ENCODE measurements at regions not wholly inside any gene's neighbourhood (a gene's known extent, or its start where the extent isn't known, plus 50 kb on each side); places are given as distances from the start of the nearest gene placed in this dataset.

DNA sequence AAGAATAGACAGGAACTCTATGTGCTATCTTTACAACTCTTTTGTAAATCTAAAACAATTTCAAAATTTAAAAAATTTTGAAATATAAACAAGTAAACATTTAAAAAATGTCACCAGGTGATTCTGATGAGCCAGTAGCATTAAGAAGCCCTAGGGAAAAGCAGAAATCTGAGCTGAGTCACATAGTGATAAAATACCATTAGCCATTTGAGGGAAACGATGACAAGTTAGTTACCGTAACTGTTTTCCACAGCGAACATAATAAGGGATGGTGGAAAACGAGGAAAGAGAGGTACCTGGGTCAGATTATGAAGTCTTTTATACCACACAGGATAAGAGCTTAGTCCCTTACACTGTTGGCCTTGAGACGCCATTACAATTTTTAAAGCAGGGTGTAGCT, 55.5 kb downstream of the PRR15 start:
- H3K4me2 ChIP-seq (ENCODE audit: low read depth, low read length), result no peak overlapping the region
- intact Hi-C loops (cut with micrococcal nuclease) (no loop called here), in situ Hi-C loops (cut with MboI; ENCODE audit: low sequenced_read_pairs) (no loop called here), dilution Hi-C loops (cut with HindIII; ENCODE audit: low sequenced_read_pairs, unreplicated experiment) (no loop called here)
- 0 out of 2 replicates have a peak, but pooled peaks cover 1% of the 10 kb centered on the region for H3K4me1 ChIP-seq (ENCODE audit: control insufficient read depth, insufficient read depth, low read length)
- no peak overlapping the region for H3K14ac ChIP-seq (replicated peaks; ENCODE audit: low read depth, low read length)
- TF ChIP-seq SMC3 (IDR thresholded peaks at IDR 0.05; ENCODE audit: low read depth, low read length) (no peak), CEBPB (IDR thresholded peaks at IDR 0.05; ENCODE audit: low read depth, low read length) (no peak), MAZ (IDR thresholded peaks at IDR 0.05; ENCODE audit: borderline replicate concordance, low read depth, low read length) (no peak), NFE2L2 (IDR thresholded peaks at IDR 0.05; ENCODE audit: low read depth, low read length) (no peak), POLR2A (IDR thresholded peaks at IDR 0.05; ENCODE audit: low read depth, low read length) (no peak), FOS (IDR thresholded peaks at IDR 0.05; ENCODE audit: low read depth, low read length) (no peak), RAD21 (IDR thresholded peaks at IDR 0.05; ENCODE audit: low read length) (no peak), MXI1 (IDR thresholded peaks at IDR 0.05; ENCODE audit: borderline replicate concordance, low read depth, low read length) (no peak), RFX5 (IDR thresholded peaks at IDR 0.05; ENCODE audit: low read depth, low read length) (no peak), MAFK (IDR thresholded peaks at IDR 0.05; ENCODE audit: low read depth, low read length) (no peak)
- TF ChIP-seq, protein P1, sequence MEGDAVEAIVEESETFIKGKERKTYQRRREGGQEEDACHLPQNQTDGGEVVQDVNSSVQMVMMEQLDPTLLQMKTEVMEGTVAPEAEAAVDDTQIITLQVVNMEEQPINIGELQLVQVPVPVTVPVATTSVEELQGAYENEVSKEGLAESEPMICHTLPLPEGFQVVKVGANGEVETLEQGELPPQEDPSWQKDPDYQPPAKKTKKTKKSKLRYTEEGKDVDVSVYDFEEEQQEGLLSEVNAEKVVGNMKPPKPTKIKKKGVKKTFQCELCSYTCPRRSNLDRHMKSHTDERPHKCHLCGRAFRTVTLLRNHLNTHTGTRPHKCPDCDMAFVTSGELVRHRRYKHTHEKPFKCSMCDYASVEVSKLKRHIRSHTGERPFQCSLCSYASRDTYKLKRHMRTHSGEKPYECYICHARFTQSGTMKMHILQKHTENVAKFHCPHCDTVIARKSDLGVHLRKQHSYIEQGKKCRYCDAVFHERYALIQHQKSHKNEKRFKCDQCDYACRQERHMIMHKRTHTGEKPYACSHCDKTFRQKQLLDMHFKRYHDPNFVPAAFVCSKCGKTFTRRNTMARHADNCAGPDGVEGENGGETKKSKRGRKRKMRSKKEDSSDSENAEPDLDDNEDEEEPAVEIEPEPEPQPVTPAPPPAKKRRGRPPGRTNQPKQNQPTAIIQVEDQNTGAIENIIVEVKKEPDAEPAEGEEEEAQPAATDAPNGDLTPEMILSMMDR (conservative IDR thresholded peaks at IDR 0.05; ENCODE audit: low read depth, low read length), result no peak
- TF ChIP-seq, protein P2, sequence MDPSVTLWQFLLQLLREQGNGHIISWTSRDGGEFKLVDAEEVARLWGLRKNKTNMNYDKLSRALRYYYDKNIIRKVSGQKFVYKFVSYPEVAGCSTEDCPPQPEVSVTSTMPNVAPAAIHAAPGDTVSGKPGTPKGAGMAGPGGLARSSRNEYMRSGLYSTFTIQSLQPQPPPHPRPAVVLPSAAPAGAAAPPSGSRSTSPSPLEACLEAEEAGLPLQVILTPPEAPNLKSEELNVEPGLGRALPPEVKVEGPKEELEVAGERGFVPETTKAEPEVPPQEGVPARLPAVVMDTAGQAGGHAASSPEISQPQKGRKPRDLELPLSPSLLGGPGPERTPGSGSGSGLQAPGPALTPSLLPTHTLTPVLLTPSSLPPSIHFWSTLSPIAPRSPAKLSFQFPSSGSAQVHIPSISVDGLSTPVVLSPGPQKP (IDR thresholded peaks at IDR 0.05; ENCODE audit: borderline replicate concordance, low read depth, low read length), result no peak
- TF ChIP-seq, protein P3, sequence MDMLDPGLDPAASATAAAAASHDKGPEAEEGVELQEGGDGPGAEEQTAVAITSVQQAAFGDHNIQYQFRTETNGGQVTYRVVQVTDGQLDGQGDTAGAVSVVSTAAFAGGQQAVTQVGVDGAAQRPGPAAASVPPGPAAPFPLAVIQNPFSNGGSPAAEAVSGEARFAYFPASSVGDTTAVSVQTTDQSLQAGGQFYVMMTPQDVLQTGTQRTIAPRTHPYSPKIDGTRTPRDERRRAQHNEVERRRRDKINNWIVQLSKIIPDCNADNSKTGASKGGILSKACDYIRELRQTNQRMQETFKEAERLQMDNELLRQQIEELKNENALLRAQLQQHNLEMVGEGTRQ (IDR thresholded peaks at IDR 0.05; ENCODE audit: low read depth, low read length), result no peak
- no peak overlapping the region for H4K91ac ChIP-seq (ENCODE audit: insufficient read depth, low read depth, low read length)
- BruUV-seq (replicated peaks), result no TSS peak
- no peaks in the 10 kb centered on the region for H3K36me3 ChIP-seq (ENCODE audit: control insufficient read depth, insufficient read depth, low read length)
- no peaks in the 10 kb centered on the region for H3K9me1 ChIP-seq (ENCODE audit: insufficient read depth, low read length)
- no peak overlapping the region for H2AFZ ChIP-seq (replicated peaks; ENCODE audit: low read length, poor library complexity)
- no peak overlapping the region for H2BK120ac ChIP-seq (ENCODE audit: low read depth, low read length)
- no peaks in the 10 kb centered on the region for H4K20me1 ChIP-seq (ENCODE audit: insufficient read depth, low read length)
- no peak overlapping the region for H4K5ac ChIP-seq (ENCODE audit: low read depth, low read length)
- no peak overlapping the region for H3K56ac ChIP-seq (ENCODE audit: extremely low read depth, insufficient read depth, low read length)
- H3K27me3 ChIP-seq (ENCODE audit: control insufficient read depth, insufficient read depth, low read length), result no peaks in the 10 kb centered on the region
- H3K9ac ChIP-seq (ENCODE audit: low read depth, low read length), result no peak overlapping the region
- no peak overlapping the region for H3K4me3 ChIP-seq (ENCODE audit: insufficient read depth, low read depth, low read length)
- H3K27ac ChIP-seq (ENCODE audit: insufficient read depth, low read length), result no peak overlapping the region
- WGBS, 2 experiments (ENCODE audit: extremely low coverage in 2 of 2, insufficient read length in 1 of 2), result 100% methylated on average over 1 of the region's 5 CpGs; no CpG with 5 or more reads in 1 of the 2 experiments
- no peak overlapping the region for H2BK20ac ChIP-seq (ENCODE audit: low read depth, low read length)
- DNase-seq (no peak), ATAC-seq (ENCODE audit: low read depth) (no peak)
- no peak overlapping the region for H4K8ac ChIP-seq (ENCODE audit: low read depth in 2 of 2, low read length in 2 of 2)
- no peak overlapping the region for H2AK5ac ChIP-seq (ENCODE audit: low read depth, low read length)
- H2BK5ac ChIP-seq (ENCODE audit: low read depth, low read length, poor library complexity, severe bottlenecking), result no peak overlapping the region
- POLR2A ChIA-PET (ENCODE audit: unreplicated experiment), result no interaction called here
- no peak overlapping the region for H3K18ac ChIP-seq (ENCODE audit: low read depth, low read length)
- H3K9me3 ChIP-seq (ENCODE audit: control insufficient read depth, insufficient read depth, low read length), result no peaks in the 10 kb centered on the region
- H3K4ac ChIP-seq (ENCODE audit: low read depth, low read length), result no peak overlapping the region
- H2BK15ac ChIP-seq (ENCODE audit: low read depth, low read length), result no peak overlapping the region
- CTCF ChIA-PET, result no interaction called here
- no peaks in the 10 kb centered on the region for H3K79me1 ChIP-seq (ENCODE audit: low read depth in 1 of 2, low read length in 2 of 2)
- no peak overlapping the region for H2AK9ac ChIP-seq (replicated peaks; ENCODE audit: low read depth, low read length, poor library complexity)
- no peak overlapping the region for H3K23ac ChIP-seq (ENCODE audit: low read depth, low read length)
